DND-41 (cell line): ENCODE measurements at regions not wholly inside any gene's neighbourhood (a gene's known extent, or its start where the extent isn't known, plus 50 kb on each side); places are given as distances from the start of the nearest gene placed in this dataset.

Experiments
- ATAC-seq: fragments of 200-7000 bp; cut with Tn5 transposase; 3 replicates; pipeline ENCODE4 v1.9.1; 2021; ENCODE audit warnings: low read depth; ENCODE audit not compliant: insufficient read depth
- DNase-seq: peaks from one replicate; pipeline ENCODE4 v3.0.0-alpha.2; 2020
- H2AFZ ChIP-seq: 2 replicates; pipeline ENCODE4 v1.6.0; 2012; ENCODE audit warnings: low read depth, low read length
- H3K27ac ChIP-seq: 2 replicates; pipeline ENCODE4 v1.5.1; 2012; ENCODE audit warnings: low read length, inconsistent platforms
- H3K27me3 ChIP-seq: fragments of 200-600 bp; sonication (generic); 2 replicates; pipeline ENCODE4 v1.6.0; 2012; ENCODE audit warnings: low read length, mild to moderate bottlenecking, inconsistent platforms; ENCODE audit not compliant: insufficient read depth, poor library complexity
- H3K36me3 ChIP-seq: 2 replicates; pipeline ENCODE4 v1.5.1; 2012; ENCODE audit warnings: low read length, inconsistent platforms; ENCODE audit not compliant: insufficient read depth
- H3K4me1 ChIP-seq: 2 replicates; pipeline ENCODE4 v1.5.1; 2012; ENCODE audit warnings: mild to moderate bottlenecking, low read length; ENCODE audit not compliant: insufficient read depth
- H3K4me2 ChIP-seq: 2 replicates; pipeline ENCODE4 v1.6.0; 2012; ENCODE audit warnings: mild to moderate bottlenecking, moderate library complexity, low read length, inconsistent platforms; ENCODE audit not compliant: insufficient read depth
- H3K4me3 ChIP-seq, 2 experiments: fragments of 200-600 bp in 1 of 2; shearing (Covaris generic) in 1 of 2; 2 replicates each; pipeline ENCODE4 v1.5.1; 2012 to 2016; ENCODE audit warnings: inconsistent platforms in 2 of 2, low read length in 2 of 2, mild to moderate bottlenecking in 2 of 2, low read depth in 1 of 2, moderate library complexity in 1 of 2
- H3K79me2 ChIP-seq: 2 replicates; pipeline ENCODE4 v1.6.0; 2012; ENCODE audit warnings: low read length, inconsistent platforms; ENCODE audit not compliant: insufficient read depth
- H3K9ac ChIP-seq: 2 replicates; pipeline ENCODE4 v1.6.0; 2012; ENCODE audit warnings: low read depth, mild to moderate bottlenecking, inconsistent platforms, low read length, moderate library complexity
- H3K9me3 ChIP-seq: 2 replicates; pipeline ENCODE4 v1.5.1; 2012; ENCODE audit warnings: low read length, moderate library complexity, mild to moderate bottlenecking, inconsistent platforms; ENCODE audit not compliant: insufficient read depth, severe bottlenecking
- H4K20me1 ChIP-seq: 2 replicates; pipeline ENCODE4 v1.6.0; 2012; ENCODE audit warnings: low read length; ENCODE audit not compliant: insufficient read depth
- CTCF ChIP-seq: IDR thresholded peaks from 2 replicates; pipeline ENCODE4 v1.5.1; 2012; ENCODE audit warnings: borderline replicate concordance, low read length, moderate library complexity, mild to moderate bottlenecking; ENCODE audit not compliant: poor library complexity, severe bottlenecking; ENCODE audit errors: extremely low read depth
- EZH2 ChIP-seq: IDR thresholded peaks from 3 replicates; pipeline ENCODE4 v1.6.1; 2012; ENCODE audit warnings: borderline replicate concordance, low read depth, mild to moderate bottlenecking, moderate library complexity, low read length, inconsistent platforms; ENCODE audit not compliant: severe bottlenecking

GRCh38 chr4:123558865-123559264 is 162.3 kb downstream of the SPRY1 start:
- Histone ChIP-seq H3K36me3 (no peaks in the 10 kb centered on the region), H3K27me3 (no peaks in the 10 kb centered on the region), H3K4me1 (no peaks in the 10 kb centered on the region), H3K9ac (no peak overlapping the region), H3K4me3 (no peak overlapping the region), H4K20me1 (no peaks in the 10 kb centered on the region), H3K4me2 (no peak overlapping the region), H3K27ac (no peak overlapping the region), H3K9me3 (no peaks in the 10 kb centered on the region), H2AFZ (no peak overlapping the region), H3K79me2 (no peaks in the 10 kb centered on the region)
- ATAC-seq (no peak), DNase-seq (no peak)
- TF ChIP-seq CTCF (no peak), EZH2 (no peak)

- no peaks in the 10 kb centered on the region for H3K27me3 ChIP-seq
- H3K9me3 ChIP-seq: no peaks in the 10 kb centered on the region
- ATAC-seq: no peak
- no peak overlapping the region for H3K4me2 ChIP-seq
- TF ChIP-seq EZH2 (no peak), CTCF (no peak)
- no peaks in the 10 kb centered on the region for H3K79me2 ChIP-seq
- H3K4me3 ChIP-seq: no peak overlapping the region
- no peaks in the 10 kb centered on the region for H4K20me1 ChIP-seq
- H3K27ac ChIP-seq: no peak overlapping the region
- no peaks in the 10 kb centered on the region for H3K36me3 ChIP-seq
- H3K9ac ChIP-seq: no peak overlapping the region
- no peak overlapping the region for H2AFZ ChIP-seq
- DNase-seq: no peak
- no peaks in the 10 kb centered on the region for H3K4me1 ChIP-seq
Observed at GRCh38 chr4:123559955-123560871, 163.6 kb downstream of the SPRY1 start.

GRCh38 chr4:123561525-123561924 is 164.9 kb downstream of the SPRY1 start:
- DNase-seq (no peak), ATAC-seq (no peak)
- Histone ChIP-seq H3K9ac (no peak overlapping the region), H3K9me3 (no peaks in the 10 kb centered on the region), H2AFZ (no peak overlapping the region), H3K4me3 (no peak overlapping the region), H3K4me2 (no peak overlapping the region), H3K27me3 (no peaks in the 10 kb centered on the region), H3K36me3 (no peaks in the 10 kb centered on the region), H4K20me1 (no peaks in the 10 kb centered on the region), H3K79me2 (no peaks in the 10 kb centered on the region), H3K27ac (no peak overlapping the region), H3K4me1 (no peaks in the 10 kb centered on the region)
- TF ChIP-seq CTCF (no peak), EZH2 (no peak)
